GM23338 (cell line): ENCODE measurements at regions not wholly inside any gene's neighbourhood (a gene's known extent, or its start where the extent isn't known, plus 50 kb on each side); places are given as distances from the start of the nearest gene placed in this dataset.

Experiments
- ATAC-seq: fragments of 200-7000 bp; cut with Tn5 transposase; 3 replicates; pipeline ENCODE4 v1.9.1; 2020
- DNase-seq: peaks from one replicate; pipeline ENCODE4 v3.0.0-alpha.2; 2015; ENCODE audit warnings: low spot score
- H2AFZ ChIP-seq: fragments of 200-600 bp; sonication (generic); 2 replicates; pipeline ENCODE4 v1.8.0; 2016; ENCODE audit warnings: antibody characterized with exemption, mild to moderate bottlenecking, moderate library complexity
- H3F3A ChIP-seq: fragments of 200-600 bp; sonication (generic); replicated peaks from 2 replicates; pipeline ENCODE4 v1.8.0; 2017; ENCODE audit warnings: antibody characterized with exemption, mixed run types, low read depth
- H3K27ac ChIP-seq: fragments of 200-600 bp; sonication (generic); 2 replicates; pipeline ENCODE4 v1.6.1; 2016; ENCODE audit warnings: low read depth
- H3K27me3 ChIP-seq: fragments of 200-600 bp; sonication (generic); 2 replicates; pipeline ENCODE4 v1.8.0; 2016; ENCODE audit warnings: mild to moderate bottlenecking, mixed run types, moderate library complexity; ENCODE audit not compliant: insufficient read depth
- H3K36me3 ChIP-seq: fragments of 200-600 bp; sonication (generic); 2 replicates; pipeline ENCODE4 v1.8.0; 2016; ENCODE audit warnings: mild to moderate bottlenecking; ENCODE audit not compliant: insufficient read depth
- H3K4me1 ChIP-seq: fragments of 200-600 bp; sonication (generic); 2 replicates; pipeline ENCODE4 v1.8.0; 2016; ENCODE audit warnings: mild to moderate bottlenecking, moderate library complexity; ENCODE audit not compliant: insufficient read depth
- H3K4me2 ChIP-seq: fragments of 200-600 bp; sonication (generic); 2 replicates; pipeline ENCODE4 v1.7.1; 2017; ENCODE audit warnings: mixed run types
- H3K4me3 ChIP-seq: fragments of 200-600 bp; sonication (generic); 2 replicates; pipeline ENCODE4 v1.6.1; 2016; ENCODE audit warnings: mixed run types
- H3K79me2 ChIP-seq: fragments of 200-600 bp; sonication (generic); replicated peaks from 2 replicates; pipeline ENCODE4 v1.8.0; 2017; ENCODE audit warnings: mild to moderate bottlenecking; ENCODE audit not compliant: insufficient read depth
- H3K9me2 ChIP-seq: fragments of 200-600 bp; sonication (generic); 2 replicates; pipeline ENCODE4 v1.8.0; 2017; ENCODE audit not compliant: insufficient read depth
- H4K20me1 ChIP-seq: fragments of 200-600 bp; sonication (generic); replicated peaks from 2 replicates; pipeline ENCODE4 v1.8.0; 2017; ENCODE audit warnings: mild to moderate bottlenecking; ENCODE audit not compliant: insufficient read depth
- H3K27ac Mint-ChIP-seq: 2 replicates; pipeline ENCODE4 v1.8.0; 2020; ENCODE audit warnings: inconsistent platforms, mild to moderate bottlenecking, moderate library complexity, mixed read lengths
- H3K27me3 Mint-ChIP-seq: 3 replicates; pipeline ENCODE4 v1.8.0; 2022; ENCODE audit warnings: low read depth, mild to moderate bottlenecking, moderate library complexity, mixed read lengths, inconsistent platforms; ENCODE audit not compliant: insufficient read depth, poor library complexity
- H3K36me3 Mint-ChIP-seq: 3 replicates; pipeline ENCODE4 v1.8.0; 2021; ENCODE audit warnings: low read depth, mild to moderate bottlenecking, inconsistent platforms, moderate library complexity, mixed read lengths
- H3K4me1 Mint-ChIP-seq: 3 replicates; pipeline ENCODE4 v1.8.0; 2020; ENCODE audit warnings: mild to moderate bottlenecking, inconsistent platforms, mixed read lengths
- H3K4me3 Mint-ChIP-seq: 3 replicates; pipeline ENCODE4 v1.8.0; 2021; ENCODE audit warnings: moderate library complexity, mild to moderate bottlenecking, inconsistent platforms, mixed read lengths
- H3K9me3 Mint-ChIP-seq: 3 replicates; pipeline ENCODE4 v1.8.0; 2020; ENCODE audit warnings: moderate library complexity, mild to moderate bottlenecking, inconsistent platforms, mixed read lengths
- EZH2phosphoT487 ChIP-seq: fragments of 200-600 bp; sonication (generic); IDR thresholded peaks from one replicate; pipeline ENCODE4 v1.8.1; 2018; ENCODE audit warnings: antibody characterized with exemption; ENCODE audit not compliant: unreplicated experiment
- JUNB ChIP-seq: IDR thresholded peaks from one replicate; pipeline ENCODE4 v1.6.1; 2016; ENCODE audit warnings: antibody characterized with exemption; ENCODE audit not compliant: unreplicated experiment
- NANOG ChIP-seq: IDR thresholded peaks from 2 replicates; pipeline ENCODE4 v1.6.1; 2016; ENCODE audit warnings: antibody characterized with exemption, borderline replicate concordance
- POLR2AphosphoS5 ChIP-seq: IDR thresholded peaks from 2 replicates; pipeline ENCODE4 v1.6.1; 2016; ENCODE audit warnings: antibody characterized with exemption, low read depth
- STAT1 ChIP-seq: IDR thresholded peaks from one replicate; pipeline ENCODE4 v1.6.1; 2016; ENCODE audit warnings: antibody characterized with exemption; ENCODE audit not compliant: unreplicated experiment
- TF ChIP-seq, protein P1 (sequence below): fragments of 250-450 bp; sonication (Bioruptor Pico); IDR thresholded peaks from 2 replicates; pipeline ENCODE4 v1.5.0; 2020; ENCODE audit warnings: mild to moderate bottlenecking, moderate library complexity
- TF ChIP-seq, protein P2 (sequence below): IDR thresholded peaks from 2 replicates; pipeline ENCODE4 v1.6.1; 2016; ENCODE audit warnings: antibody characterized with exemption
- TF ChIP-seq, protein P3 (sequence below), 2 experiments: fragments of 200-600 bp in 1 of 2; sonication (generic) in 1 of 2; conservative IDR thresholded peaks; 2 replicates each; pipeline versions ENCODE4 v1.5.1 to v1.6.1; 2016 to 2017; ENCODE audit warnings: antibody characterized with exemption in 2 of 2, low read depth in 2 of 2, mild to moderate bottlenecking in 2 of 2, moderate library complexity in 1 of 2

DNA sequence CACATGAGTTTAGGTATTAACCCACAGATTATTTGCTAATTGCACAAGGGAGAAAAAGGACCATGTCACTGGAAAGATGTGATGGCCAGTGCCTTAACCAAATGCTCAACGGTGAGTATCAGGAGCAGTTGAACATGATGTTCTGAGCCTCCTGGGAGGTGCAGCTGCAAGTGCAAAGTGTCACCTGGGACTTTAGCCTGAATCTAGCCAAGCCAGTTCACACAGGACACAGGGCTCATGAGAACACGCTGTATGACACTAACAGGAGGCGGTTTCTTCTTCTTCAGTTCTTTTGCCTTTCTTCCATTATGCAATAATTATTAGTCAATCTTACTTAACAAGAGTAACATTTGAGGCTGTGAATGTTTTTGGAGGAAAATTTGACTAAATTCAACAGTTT is 225.3 kb downstream of the THBS2 start:
- Mint-ChIP-seq H3K27ac (no peak overlapping the region), H3K4me3 (no peak overlapping the region), H3K4me1 (no peaks in the 10 kb centered on the region), H3K36me3 (peaks cover 22% of the 10 kb centered on the region), H3K27me3 (peaks cover 4% of the 10 kb centered on the region), H3K9me3 (peaks cover 30% of the 10 kb centered on the region)
- Histone ChIP-seq H3K36me3 (no peaks in the 10 kb centered on the region), H3K4me1 (no peaks in the 10 kb centered on the region), H3K79me2 (no peaks in the 10 kb centered on the region), H3K4me3 (no peak overlapping the region), H3K27me3 (no peaks in the 10 kb centered on the region), H3K27ac (no peak overlapping the region), H3K9me2 (no peaks in the 10 kb centered on the region), H4K20me1 (no peaks in the 10 kb centered on the region), H3K4me2 (no peak overlapping the region), H2AFZ (no peak overlapping the region), H3F3A (peaks cover 4% of the 10 kb centered on the region; the same call in 1 of the 2 replicates)
- ATAC-seq (no peak), DNase-seq (no peak)
- TF ChIP-seq POLR2AphosphoS5 (no peak), JUNB (no peak), STAT1 (no peak), EZH2phosphoT487 (no peak), NANOG (no peak)
- TF ChIP-seq, protein P1, sequence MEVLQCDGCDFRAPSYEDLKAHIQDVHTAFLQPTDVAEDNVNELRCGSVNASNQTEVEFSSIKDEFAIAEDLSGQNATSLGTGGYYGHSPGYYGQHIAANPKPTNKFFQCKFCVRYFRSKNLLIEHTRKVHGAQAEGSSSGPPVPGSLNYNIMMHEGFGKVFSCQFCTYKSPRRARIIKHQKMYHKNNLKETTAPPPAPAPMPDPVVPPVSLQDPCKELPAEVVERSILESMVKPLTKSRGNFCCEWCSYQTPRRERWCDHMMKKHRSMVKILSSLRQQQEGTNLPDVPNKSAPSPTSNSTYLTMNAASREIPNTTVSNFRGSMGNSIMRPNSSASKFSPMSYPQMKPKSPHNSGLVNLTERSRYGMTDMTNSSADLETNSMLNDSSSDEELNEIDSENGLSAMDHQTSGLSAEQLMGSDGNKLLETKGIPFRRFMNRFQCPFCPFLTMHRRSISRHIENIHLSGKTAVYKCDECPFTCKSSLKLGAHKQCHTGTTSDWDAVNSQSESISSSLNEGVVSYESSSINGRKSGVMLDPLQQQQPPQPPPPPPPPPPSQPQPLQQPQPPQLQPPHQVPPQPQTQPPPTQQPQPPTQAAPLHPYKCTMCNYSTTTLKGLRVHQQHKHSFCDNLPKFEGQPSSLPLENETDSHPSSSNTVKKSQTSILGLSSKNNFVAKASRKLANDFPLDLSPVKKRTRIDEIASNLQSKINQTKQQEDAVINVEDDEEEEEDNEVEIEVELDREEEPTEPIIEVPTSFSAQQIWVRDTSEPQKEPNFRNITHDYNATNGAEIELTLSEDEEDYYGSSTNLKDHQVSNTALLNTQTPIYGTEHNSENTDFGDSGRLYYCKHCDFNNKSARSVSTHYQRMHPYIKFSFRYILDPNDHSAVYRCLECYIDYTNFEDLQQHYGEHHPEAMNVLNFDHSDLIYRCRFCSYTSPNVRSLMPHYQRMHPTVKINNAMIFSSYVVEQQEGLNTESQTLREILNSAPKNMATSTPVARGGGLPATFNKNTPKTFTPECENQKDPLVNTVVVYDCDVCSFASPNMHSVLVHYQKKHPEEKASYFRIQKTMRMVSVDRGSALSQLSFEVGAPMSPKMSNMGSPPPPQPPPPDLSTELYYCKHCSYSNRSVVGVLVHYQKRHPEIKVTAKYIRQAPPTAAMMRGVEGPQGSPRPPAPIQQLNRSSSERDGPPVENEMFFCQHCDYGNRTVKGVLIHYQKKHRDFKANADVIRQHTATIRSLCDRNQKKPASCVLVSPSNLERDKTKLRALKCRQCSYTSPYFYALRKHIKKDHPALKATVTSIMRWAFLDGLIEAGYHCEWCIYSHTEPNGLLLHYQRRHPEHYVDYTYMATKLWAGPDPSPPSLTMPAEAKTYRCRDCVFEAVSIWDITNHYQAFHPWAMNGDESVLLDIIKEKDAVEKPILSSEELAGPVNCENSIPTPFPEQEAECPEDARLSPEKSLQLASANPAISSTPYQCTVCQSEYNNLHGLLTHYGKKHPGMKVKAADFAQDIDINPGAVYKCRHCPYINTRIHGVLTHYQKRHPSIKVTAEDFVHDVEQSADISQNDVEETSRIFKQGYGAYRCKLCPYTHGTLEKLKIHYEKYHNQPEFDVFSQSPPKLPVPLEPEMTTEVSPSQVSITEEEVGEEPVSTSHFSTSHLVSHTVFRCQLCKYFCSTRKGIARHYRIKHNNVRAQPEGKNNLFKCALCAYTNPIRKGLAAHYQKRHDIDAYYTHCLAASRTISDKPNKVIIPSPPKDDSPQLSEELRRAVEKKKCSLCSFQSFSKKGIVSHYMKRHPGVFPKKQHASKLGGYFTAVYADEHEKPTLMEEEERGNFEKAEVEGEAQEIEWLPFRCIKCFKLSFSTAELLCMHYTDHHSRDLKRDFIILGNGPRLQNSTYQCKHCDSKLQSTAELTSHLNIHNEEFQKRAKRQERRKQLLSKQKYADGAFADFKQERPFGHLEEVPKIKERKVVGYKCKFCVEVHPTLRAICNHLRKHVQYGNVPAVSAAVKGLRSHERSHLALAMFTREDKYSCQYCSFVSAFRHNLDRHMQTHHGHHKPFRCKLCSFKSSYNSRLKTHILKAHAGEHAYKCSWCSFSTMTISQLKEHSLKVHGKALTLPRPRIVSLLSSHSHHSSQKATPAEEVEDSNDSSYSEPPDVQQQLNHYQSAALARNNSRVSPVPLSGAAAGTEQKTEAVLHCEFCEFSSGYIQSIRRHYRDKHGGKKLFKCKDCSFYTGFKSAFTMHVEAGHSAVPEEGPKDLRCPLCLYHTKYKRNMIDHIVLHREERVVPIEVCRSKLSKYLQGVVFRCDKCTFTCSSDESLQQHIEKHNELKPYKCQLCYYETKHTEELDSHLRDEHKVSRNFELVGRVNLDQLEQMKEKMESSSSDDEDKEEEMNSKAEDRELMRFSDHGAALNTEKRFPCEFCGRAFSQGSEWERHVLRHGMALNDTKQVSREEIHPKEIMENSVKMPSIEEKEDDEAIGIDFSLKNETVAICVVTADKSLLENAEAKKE (CRISPR knock-in tag) = no peak
- TF ChIP-seq, protein P2, sequence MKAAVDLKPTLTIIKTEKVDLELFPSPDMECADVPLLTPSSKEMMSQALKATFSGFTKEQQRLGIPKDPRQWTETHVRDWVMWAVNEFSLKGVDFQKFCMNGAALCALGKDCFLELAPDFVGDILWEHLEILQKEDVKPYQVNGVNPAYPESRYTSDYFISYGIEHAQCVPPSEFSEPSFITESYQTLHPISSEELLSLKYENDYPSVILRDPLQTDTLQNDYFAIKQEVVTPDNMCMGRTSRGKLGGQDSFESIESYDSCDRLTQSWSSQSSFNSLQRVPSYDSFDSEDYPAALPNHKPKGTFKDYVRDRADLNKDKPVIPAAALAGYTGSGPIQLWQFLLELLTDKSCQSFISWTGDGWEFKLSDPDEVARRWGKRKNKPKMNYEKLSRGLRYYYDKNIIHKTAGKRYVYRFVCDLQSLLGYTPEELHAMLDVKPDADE = no peak
- TF ChIP-seq, protein P3, sequence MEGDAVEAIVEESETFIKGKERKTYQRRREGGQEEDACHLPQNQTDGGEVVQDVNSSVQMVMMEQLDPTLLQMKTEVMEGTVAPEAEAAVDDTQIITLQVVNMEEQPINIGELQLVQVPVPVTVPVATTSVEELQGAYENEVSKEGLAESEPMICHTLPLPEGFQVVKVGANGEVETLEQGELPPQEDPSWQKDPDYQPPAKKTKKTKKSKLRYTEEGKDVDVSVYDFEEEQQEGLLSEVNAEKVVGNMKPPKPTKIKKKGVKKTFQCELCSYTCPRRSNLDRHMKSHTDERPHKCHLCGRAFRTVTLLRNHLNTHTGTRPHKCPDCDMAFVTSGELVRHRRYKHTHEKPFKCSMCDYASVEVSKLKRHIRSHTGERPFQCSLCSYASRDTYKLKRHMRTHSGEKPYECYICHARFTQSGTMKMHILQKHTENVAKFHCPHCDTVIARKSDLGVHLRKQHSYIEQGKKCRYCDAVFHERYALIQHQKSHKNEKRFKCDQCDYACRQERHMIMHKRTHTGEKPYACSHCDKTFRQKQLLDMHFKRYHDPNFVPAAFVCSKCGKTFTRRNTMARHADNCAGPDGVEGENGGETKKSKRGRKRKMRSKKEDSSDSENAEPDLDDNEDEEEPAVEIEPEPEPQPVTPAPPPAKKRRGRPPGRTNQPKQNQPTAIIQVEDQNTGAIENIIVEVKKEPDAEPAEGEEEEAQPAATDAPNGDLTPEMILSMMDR (conservative IDR thresholded peaks at IDR 0.05; ENCODE audit: low read depth in 2 of 2) = no peak
